Fibroblast of peridontal ligament (primary cell): ENCODE measurements at regions not wholly inside any gene's neighbourhood (a gene's known extent, or its start where the extent isn't known, plus 50 kb on each side); places are given as distances from the start of the nearest gene placed in this dataset.
"Not testable (repeated sequence)": the region's sequence is repeated elsewhere in the genome, so short reads cannot be mapped to it uniquely, and the experiment has no call there.

Source experiments
- DNase-seq: peaks from one replicate; pipeline ENCODE4 v3.0.0-alpha.2; 2010; ENCODE audit errors: extremely low read depth

GRCh38 chr2:125710561-125710960 lies 945.4 kb upstream of the GYPC start:
- DNase-seq: no peak

GRCh38 chr2:125711075-125711474 lies 944.9 kb upstream of the GYPC start:
- DNase-seq: no peak

- no peak for DNase-seq
These were observed 942.4 kb upstream of the GYPC start for GRCh38 chr2:125713533-125713932.

GRCh38 chr2:125721072-125721721 lies 934.8 kb upstream of the GYPC start:
- no peak for DNase-seq

- DNase-seq: no peak
These were observed 925.0 kb upstream of the GYPC start for GRCh38 chr2:125730921-125731320.

GRCh38 chr2:125736306-125736705 lies 919.7 kb upstream of the GYPC start:
- DNase-seq: no peak

DNA sequence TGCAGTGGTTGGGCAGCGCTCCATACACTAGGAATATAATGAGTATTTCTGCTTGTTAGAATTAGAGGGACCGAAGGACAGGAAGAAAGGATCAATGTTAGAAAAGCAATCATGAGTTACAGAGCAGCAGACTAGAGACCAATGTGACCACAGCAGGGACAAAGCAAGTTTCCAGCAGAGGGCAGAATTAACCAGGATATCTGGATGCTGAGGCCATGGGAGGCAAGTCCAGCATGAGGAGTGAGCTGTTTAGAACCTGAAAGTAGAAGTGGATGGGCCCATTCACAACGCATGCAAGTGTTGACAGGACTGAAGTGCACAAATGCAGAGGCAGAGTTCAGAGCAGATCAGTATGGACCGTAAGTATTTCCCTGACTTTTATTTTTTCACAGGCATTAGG lies 910.4 kb upstream of the GYPC start:
- DNase-seq: no peak

- no peak for DNase-seq
These were observed 909.4 kb upstream of the GYPC start for GRCh38 chr2:125746321-125747164.

DNA sequence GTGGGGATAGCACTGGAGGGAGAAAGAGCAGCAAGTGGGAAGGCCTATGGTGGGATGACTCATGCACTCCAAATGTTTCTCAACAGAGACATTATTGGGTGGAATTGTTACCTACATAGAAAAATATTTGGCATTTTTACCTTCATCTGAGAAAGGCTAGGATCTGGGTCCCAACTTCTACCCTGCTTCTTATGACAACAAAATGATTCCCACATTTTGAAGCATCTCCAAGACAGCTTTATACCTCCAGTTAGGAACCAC lies 908.9 kb upstream of the GYPC start:
- DNase-seq: no peak

- DNase-seq: no peak
These were observed 899.5 kb upstream of the GYPC start for GRCh38 chr2:125756431-125756830.

DNA sequence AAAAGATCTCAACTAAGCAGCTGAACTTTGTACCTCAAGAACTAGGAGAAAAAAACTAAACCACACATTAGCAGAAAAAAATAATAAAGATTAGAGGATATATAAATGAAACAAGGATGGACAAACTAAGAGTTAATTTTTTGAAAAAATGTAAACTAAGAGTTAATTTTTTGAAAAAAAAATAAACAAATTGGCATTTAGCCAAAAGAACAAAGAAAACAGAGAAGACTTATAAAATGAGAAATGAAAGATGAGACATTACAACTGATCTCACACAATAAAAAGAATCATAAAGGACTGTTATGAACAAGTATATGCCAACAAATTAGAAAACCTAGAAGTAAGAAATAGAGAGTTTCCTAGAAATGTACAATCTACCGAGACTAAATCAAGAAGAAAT lies 859.2 kb upstream of the GYPC start:
- DNase-seq: no peak

DNA sequence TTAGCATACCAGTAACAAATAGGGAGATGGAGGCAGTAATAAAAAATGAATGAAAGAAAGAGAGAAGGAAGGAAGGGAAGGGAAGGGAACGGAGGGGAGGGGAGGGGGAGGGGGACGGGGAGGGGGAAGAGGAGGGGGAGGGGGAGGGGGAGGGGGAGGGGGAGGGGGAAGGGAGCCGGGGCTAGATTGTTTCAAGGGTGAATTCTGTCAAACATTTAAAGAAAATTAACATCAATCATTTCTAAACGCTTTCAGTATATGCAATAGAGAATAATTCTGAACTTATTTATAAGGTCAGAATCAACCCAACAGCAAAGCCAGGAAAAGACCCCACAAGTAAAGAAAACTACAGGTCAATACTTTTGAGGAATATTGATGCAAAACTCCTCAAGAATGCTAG lies 858.8 kb upstream of the GYPC start:
- DNase-seq: no peak

- no peak for DNase-seq
These were observed 833.2 kb upstream of the GYPC start for GRCh38 chr2:125822746-125823145.

GRCh38 chr2:125825781-125826180 lies 830.2 kb upstream of the GYPC start:
- not testable (repeated sequence) for DNase-seq

DNA sequence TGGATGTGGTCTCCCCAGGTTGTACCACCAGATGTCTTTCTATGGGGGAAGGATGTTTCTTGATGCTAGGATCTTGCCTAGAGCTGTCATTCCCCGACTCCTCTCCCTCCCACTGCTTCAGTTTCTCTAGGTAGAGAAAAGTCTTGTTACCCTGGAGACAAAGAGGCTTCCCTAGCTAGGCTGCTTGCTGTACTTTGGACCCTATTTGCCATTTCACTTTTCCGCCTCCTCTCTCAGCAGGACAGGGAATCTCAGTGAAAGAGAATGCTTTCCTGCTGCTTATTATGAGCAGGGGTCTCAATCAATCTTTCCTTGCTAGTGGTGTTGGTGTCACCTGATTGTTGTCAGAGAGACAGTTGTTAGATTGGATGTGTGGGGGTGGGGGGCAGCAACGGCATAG lies 818.8 kb upstream of the GYPC start:
- DNase-seq: no peak

GRCh38 chr2:125837611-125838010 lies 818.3 kb upstream of the GYPC start:
- DNase-seq: no peak

- no peak for DNase-seq
These were observed 816.0 kb upstream of the GYPC start for GRCh38 chr2:125839945-125840344.

GRCh38 chr2:125842041-125842440 lies 813.9 kb upstream of the GYPC start:
- DNase-seq: no peak

- no peak for DNase-seq
These were observed 805.4 kb upstream of the GYPC start for GRCh38 chr2:125850541-125850940.

GRCh38 chr2:125852364-125852763 lies 803.6 kb upstream of the GYPC start:
- DNase-seq: no peak

GRCh38 chr2:125853626-125854025 lies 802.3 kb upstream of the GYPC start:
- DNase-seq: no peak

GRCh38 chr2:125855204-125855603 lies 800.8 kb upstream of the GYPC start:
- no peak for DNase-seq

DNA sequence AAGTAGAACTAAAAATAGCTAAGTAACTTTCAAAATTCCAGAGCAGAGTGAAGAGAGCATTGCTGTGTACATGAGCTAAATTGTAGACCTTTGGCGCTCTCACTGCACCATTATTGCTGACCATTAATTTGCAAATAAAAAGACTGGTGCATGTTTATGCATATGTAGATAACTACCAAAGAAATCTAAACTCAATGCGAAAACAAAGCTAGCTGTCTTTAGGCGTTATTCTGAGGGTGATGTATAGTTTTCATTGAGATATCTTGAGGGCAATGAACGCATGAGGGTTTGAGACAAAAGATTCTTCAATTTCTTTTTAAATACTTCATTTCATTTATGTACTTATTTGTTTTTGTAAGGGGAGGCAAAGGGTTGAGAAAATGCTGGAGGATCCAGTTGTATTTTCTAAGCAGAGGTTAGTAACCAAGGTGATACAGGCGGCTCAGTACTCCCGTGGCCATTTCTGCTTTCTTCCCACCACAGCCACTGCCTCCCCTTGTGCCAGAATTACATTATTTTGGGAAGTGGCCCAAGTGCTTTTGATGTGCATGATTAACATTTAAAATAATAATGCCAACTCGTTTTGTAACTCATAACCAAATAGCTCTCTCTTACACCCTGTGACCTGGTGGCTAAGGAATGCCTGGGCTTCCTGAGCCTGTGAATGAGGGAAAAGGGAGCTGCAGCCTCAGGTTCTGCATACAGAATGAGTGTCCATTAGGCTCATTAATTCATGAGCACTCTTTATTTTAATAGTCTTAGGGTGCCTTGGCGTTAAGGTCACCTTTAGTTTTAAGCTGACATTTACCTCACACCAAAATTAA lies 797.8 kb upstream of the GYPC start:
- no peak for DNase-seq
